ENCODE measurements at regions not wholly inside any gene's neighbourhood (a gene's known extent, or its start where the extent isn't known, plus 50 kb on each side); places are given as distances from the start of the nearest gene placed in this dataset.
"Not testable (repeated sequence)": the region's sequence is repeated elsewhere in the genome, so short reads cannot be mapped to it uniquely, and the experiment has no call there.

- ATAC-seq: no peak
Measured at GRCh38 chr11:37502202-37502601, 904.2 kb upstream of the RAG2 start.

GRCh38 chr11:37500425-37500824, 902.4 kb upstream of the RAG2 start:
- no peak for ATAC-seq

- ATAC-seq: no peak
Measured at GRCh38 chr11:37497326-37497725, 899.3 kb upstream of the RAG2 start.

- no peak for ATAC-seq
Measured at GRCh38 chr11:37496201-37496600, 898.2 kb upstream of the RAG2 start.

GRCh38 chr11:37484298-37484697, 886.3 kb upstream of the RAG2 start:
- no peak for ATAC-seq

GRCh38 chr11:37483761-37484160, 885.7 kb upstream of the RAG2 start:
- no peak for ATAC-seq

- no peak for ATAC-seq
Measured at GRCh38 chr11:37474889-37475288, 876.9 kb upstream of the RAG2 start.

GRCh38 chr11:37468344-37468743, 870.3 kb upstream of the RAG2 start:
- no peak for ATAC-seq

GRCh38 chr11:37465221-37465620, 867.2 kb upstream of the RAG2 start:
- no peak for ATAC-seq

- ATAC-seq: no peak
Measured at GRCh38 chr11:37459456-37459855, 861.4 kb upstream of the RAG2 start.

GRCh38 chr11:37456746-37457145, 858.7 kb upstream of the RAG2 start:
- no peak for ATAC-seq

GRCh38 chr11:37451903-37452302, 853.9 kb upstream of the RAG2 start:
- no peak for ATAC-seq

GRCh38 chr11:37450613-37451012, 852.6 kb upstream of the RAG2 start:
- no peak for ATAC-seq

GRCh38 chr11:37449146-37449545, 851.1 kb upstream of the RAG2 start:
- no peak for ATAC-seq

- no peak for ATAC-seq
Measured at GRCh38 chr11:37442576-37442975, 844.5 kb upstream of the RAG2 start.

GRCh38 chr11:37431633-37432230, 833.7 kb upstream of the RAG2 start:
- not testable (repeated sequence) for ATAC-seq

GRCh38 chr11:37430966-37431632, 833.1 kb upstream of the RAG2 start:
- ATAC-seq: not testable (repeated sequence)

- ATAC-seq: no peak
Measured at GRCh38 chr11:37422511-37422910, 824.5 kb upstream of the RAG2 start.

GRCh38 chr11:37411289-37411688, 813.3 kb upstream of the RAG2 start:
- ATAC-seq: no peak

- ATAC-seq: no peak
Measured at GRCh38 chr11:37409124-37409523, 811.1 kb upstream of the RAG2 start.

GRCh38 chr11:37407461-37407860, 809.4 kb upstream of the RAG2 start:
- ATAC-seq: no peak

GRCh38 chr11:37406651-37407050, 808.6 kb upstream of the RAG2 start:
- ATAC-seq: no peak

- no peak for ATAC-seq
Measured at GRCh38 chr11:37404231-37404630, 806.2 kb upstream of the RAG2 start.

- no peak for ATAC-seq
Measured at GRCh38 chr11:37402663-37403062, 804.6 kb upstream of the RAG2 start.

Measured in esophagus mucosa (tissue), 1 donor.